Neural progenitor cell (in vitro differentiated cells): ENCODE measurements at regions not wholly inside any gene's neighbourhood (a gene's known extent, or its start where the extent isn't known, plus 50 kb on each side); places are given as distances from the start of the nearest gene placed in this dataset.

ENCODE experiments used
- DNase-seq: peaks from one replicate; pipeline ENCODE4 v3.0.0-alpha.2; 2016; ENCODE audit warnings: low spot score
- H2AFZ ChIP-seq: fragments of 200-600 bp; sonication (generic); replicated peaks from 2 replicates; pipeline ENCODE4 v1.6.1; 2016; ENCODE audit warnings: antibody characterized with exemption
- H3F3A ChIP-seq: fragments of 200-600 bp; sonication (generic); 2 replicates; pipeline ENCODE4 v1.6.1; 2016; ENCODE audit warnings: antibody characterized with exemption, low read depth
- H3K27ac ChIP-seq: fragments of 200-600 bp; sonication (generic); 2 replicates; pipeline ENCODE4 v1.5.1; 2016; ENCODE audit warnings: mild to moderate bottlenecking
- H3K27me3 ChIP-seq: fragments of 200-600 bp; sonication (generic); 2 replicates; pipeline ENCODE4 v1.6.1; 2016; ENCODE audit warnings: mild to moderate bottlenecking, moderate library complexity
- H3K36me3 ChIP-seq: fragments of 200-600 bp; sonication (generic); 2 replicates; pipeline ENCODE4 v1.5.1; 2016
- H3K4me1 ChIP-seq: fragments of 200-600 bp; sonication (generic); 2 replicates; pipeline ENCODE4 v1.6.1; 2016; ENCODE audit warnings: mixed run types
- H3K4me2 ChIP-seq: fragments of 200-600 bp; sonication (generic); 2 replicates; pipeline ENCODE4 v1.6.1; 2016
- H3K4me3 ChIP-seq: fragments of 200-600 bp; sonication (generic); 2 replicates; pipeline ENCODE4 v1.5.1; 2016
- H3K79me2 ChIP-seq: fragments of 200-600 bp; sonication (generic); 2 replicates; pipeline ENCODE4 v1.6.1; 2016; ENCODE audit warnings: low read depth
- H3K9ac ChIP-seq: fragments of 200-600 bp; sonication (generic); 2 replicates; pipeline ENCODE4 v1.6.1; 2016
- H3K9me3 ChIP-seq: fragments of 200-600 bp; sonication (generic); 2 replicates; pipeline ENCODE4 v1.5.1; 2016; ENCODE audit warnings: low read depth
- H4K20me1 ChIP-seq: fragments of 200-600 bp; sonication (generic); 2 replicates; pipeline ENCODE4 v1.6.1; 2016; ENCODE audit warnings: low read depth
- H3K27ac Mint-ChIP-seq: 3 replicates; pipeline ENCODE4 v1.8.0; 2021; ENCODE audit warnings: mixed read lengths
- H3K27me3 Mint-ChIP-seq: 2 replicates; pipeline ENCODE4 v1.8.0; 2022; ENCODE audit warnings: low read depth, mild to moderate bottlenecking, inconsistent platforms, moderate library complexity, mixed read lengths; ENCODE audit not compliant: insufficient read depth
- H3K36me3 Mint-ChIP-seq: 3 replicates; pipeline ENCODE4 v1.8.0; 2021; ENCODE audit warnings: mixed read lengths
- H3K4me1 Mint-ChIP-seq: 3 replicates; pipeline ENCODE4 v1.8.0; 2021; ENCODE audit warnings: mixed read lengths
- H3K4me3 Mint-ChIP-seq: 3 replicates; pipeline ENCODE4 v1.8.0; 2021; ENCODE audit warnings: mild to moderate bottlenecking, moderate library complexity, mixed read lengths
- H3K9me3 Mint-ChIP-seq: 3 replicates; pipeline ENCODE4 v1.8.0; 2020; ENCODE audit warnings: mixed read lengths
- EZH2 ChIP-seq: fragments of 200-600 bp; sonication (generic); IDR thresholded peaks from 2 replicates; pipeline ENCODE4 v1.6.1; 2017; ENCODE audit warnings: antibody characterized with exemption, mild to moderate bottlenecking, moderate library complexity
- EZH2phosphoT487 ChIP-seq: fragments of 200-600 bp; sonication (generic); IDR thresholded peaks from 2 replicates; pipeline ENCODE4 v1.6.1; 2017; ENCODE audit warnings: antibody characterized with exemption
- TF ChIP-seq, protein P1 (sequence below): fragments of 200-600 bp; sonication (generic); IDR thresholded peaks from 2 replicates; pipeline ENCODE4 v1.5.1; 2017; ENCODE audit warnings: antibody characterized with exemption, mild to moderate bottlenecking

DNA sequence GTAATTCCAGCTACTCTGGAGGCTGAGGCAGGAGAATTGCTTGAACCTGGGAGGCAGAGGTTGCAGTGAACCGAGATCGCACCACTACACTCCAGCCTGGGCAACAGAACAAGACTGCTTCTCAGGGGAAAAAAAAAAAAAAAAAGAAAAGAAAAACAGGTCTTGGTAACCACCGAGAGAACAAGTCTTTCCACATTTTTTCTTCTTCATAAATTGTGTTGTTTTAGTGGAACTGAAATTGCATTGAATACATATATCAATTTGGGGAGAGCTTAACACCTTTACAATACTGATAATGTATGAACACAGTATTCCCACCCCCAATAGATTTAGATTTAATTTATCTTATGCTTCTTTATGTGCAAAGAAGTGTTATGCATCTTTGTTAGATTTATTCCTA is 70.0 kb upstream of the PLEKHG1 start:
- H3K9ac ChIP-seq, result no peak overlapping the region
- H3K4me1 Mint-ChIP-seq, result peaks cover 9% of the 10 kb centered on the region
- no peak overlapping the region for H3K4me2 ChIP-seq
- no peak overlapping the region for H2AFZ ChIP-seq
- H4K20me1 ChIP-seq, result no peaks in the 10 kb centered on the region
- H3K4me1 ChIP-seq, result no peaks in the 10 kb centered on the region
- peaks cover 3% of the 10 kb centered on the region for H3K27me3 Mint-ChIP-seq
- H3K27ac Mint-ChIP-seq, result no peak overlapping the region
- H3K79me2 ChIP-seq, result no peaks in the 10 kb centered on the region
- no peaks in the 10 kb centered on the region for H3K27me3 ChIP-seq
- H3K9me3 ChIP-seq, result no peaks in the 10 kb centered on the region
- no peak overlapping the region for H3K27ac ChIP-seq
- no peak overlapping the region for H3K4me3 ChIP-seq
- TF ChIP-seq, protein P1, sequence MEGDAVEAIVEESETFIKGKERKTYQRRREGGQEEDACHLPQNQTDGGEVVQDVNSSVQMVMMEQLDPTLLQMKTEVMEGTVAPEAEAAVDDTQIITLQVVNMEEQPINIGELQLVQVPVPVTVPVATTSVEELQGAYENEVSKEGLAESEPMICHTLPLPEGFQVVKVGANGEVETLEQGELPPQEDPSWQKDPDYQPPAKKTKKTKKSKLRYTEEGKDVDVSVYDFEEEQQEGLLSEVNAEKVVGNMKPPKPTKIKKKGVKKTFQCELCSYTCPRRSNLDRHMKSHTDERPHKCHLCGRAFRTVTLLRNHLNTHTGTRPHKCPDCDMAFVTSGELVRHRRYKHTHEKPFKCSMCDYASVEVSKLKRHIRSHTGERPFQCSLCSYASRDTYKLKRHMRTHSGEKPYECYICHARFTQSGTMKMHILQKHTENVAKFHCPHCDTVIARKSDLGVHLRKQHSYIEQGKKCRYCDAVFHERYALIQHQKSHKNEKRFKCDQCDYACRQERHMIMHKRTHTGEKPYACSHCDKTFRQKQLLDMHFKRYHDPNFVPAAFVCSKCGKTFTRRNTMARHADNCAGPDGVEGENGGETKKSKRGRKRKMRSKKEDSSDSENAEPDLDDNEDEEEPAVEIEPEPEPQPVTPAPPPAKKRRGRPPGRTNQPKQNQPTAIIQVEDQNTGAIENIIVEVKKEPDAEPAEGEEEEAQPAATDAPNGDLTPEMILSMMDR, result no peak
- TF ChIP-seq EZH2 (no peak), EZH2phosphoT487 (no peak)
- H3K36me3 ChIP-seq, result no peaks in the 10 kb centered on the region
- H3K4me3 Mint-ChIP-seq, result no peak overlapping the region
- no peaks in the 10 kb centered on the region for H3F3A ChIP-seq
- H3K36me3 Mint-ChIP-seq, result no peaks in the 10 kb centered on the region
- no peak for DNase-seq
- H3K9me3 Mint-ChIP-seq, result peaks cover 4% of the 10 kb centered on the region

DNA sequence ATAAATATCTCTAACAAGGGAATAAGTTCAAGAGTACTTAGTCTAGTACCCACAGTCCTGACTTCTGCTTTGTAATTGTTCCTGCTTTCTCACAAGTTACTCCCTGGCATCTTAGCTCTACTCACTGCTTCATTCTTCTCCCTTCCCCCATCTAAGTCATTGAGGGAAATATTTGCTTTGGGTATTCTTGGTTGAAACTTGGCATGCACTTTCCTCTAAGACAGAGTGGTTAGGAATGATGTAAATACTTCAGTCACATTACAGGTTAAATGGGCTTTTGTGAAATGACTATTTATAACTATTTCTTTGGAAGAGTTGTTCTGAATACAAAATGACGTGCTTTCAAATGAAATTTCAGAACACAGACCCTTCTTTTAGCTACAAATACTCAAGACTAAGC is 67.7 kb upstream of the PLEKHG1 start:
- Histone ChIP-seq H3K27me3 (no peaks in the 10 kb centered on the region), H3K9ac (no peak overlapping the region), H3K36me3 (no peaks in the 10 kb centered on the region), H3K79me2 (no peaks in the 10 kb centered on the region), H3K27ac (no peak overlapping the region), H3K4me1 (no peaks in the 10 kb centered on the region), H3F3A (no peaks in the 10 kb centered on the region), H2AFZ (no peak overlapping the region), H3K4me3 (no peak overlapping the region), H4K20me1 (no peaks in the 10 kb centered on the region), H3K9me3 (no peaks in the 10 kb centered on the region), H3K4me2 (no peak overlapping the region)
- Mint-ChIP-seq H3K36me3 (no peaks in the 10 kb centered on the region), H3K27ac (no peak overlapping the region), H3K4me1 (peaks cover 12% of the 10 kb centered on the region), H3K9me3 (no peaks in the 10 kb centered on the region), H3K4me3 (no peak overlapping the region), H3K27me3 (peaks cover 3% of the 10 kb centered on the region)
- no peak for DNase-seq
- no peak for TF ChIP-seq EZH2
- TF ChIP-seq, protein P1, result no peak

- no peaks in the 10 kb centered on the region for H3K36me3 ChIP-seq
- H3F3A ChIP-seq, result no peaks in the 10 kb centered on the region
- DNase-seq, result no peak
- Mint-ChIP-seq H3K4me3 (no peak overlapping the region), H3K36me3 (peaks cover 4% of the 10 kb centered on the region), H3K9me3 (peaks cover 13% of the 10 kb centered on the region), H3K27ac (peak overlapping the region; percentile 50), H3K27me3 (peaks cover 7% of the 10 kb centered on the region), H3K4me1 (peaks cover 7% of the 10 kb centered on the region)
- no peak overlapping the region for H3K27ac ChIP-seq
- H3K4me1 ChIP-seq, result no peaks in the 10 kb centered on the region
- H3K9ac ChIP-seq, result no peak overlapping the region
- no peaks in the 10 kb centered on the region for H3K27me3 ChIP-seq
- H3K4me3 ChIP-seq, result no peak overlapping the region
- H3K9me3 ChIP-seq, result no peaks in the 10 kb centered on the region
- TF ChIP-seq, protein P1, result no peak
- TF ChIP-seq EZH2phosphoT487 (no peak), EZH2 (no peak)
- no peaks in the 10 kb centered on the region for H3K79me2 ChIP-seq
- H2AFZ ChIP-seq, result no peak overlapping the region
- no peaks in the 10 kb centered on the region for H4K20me1 ChIP-seq
- no peak overlapping the region for H3K4me2 ChIP-seq
Measured at GRCh38 chr6:150534553-150534952, 65.1 kb upstream of the PLEKHG1 start.
